H9 (cell line): ENCODE measurements at regions not wholly inside any gene's neighbourhood (a gene's known extent, or its start where the extent isn't known, plus 50 kb on each side); places are given as distances from the start of the nearest gene placed in this dataset.

Experiments used
- DNase-seq: peaks from one replicate; pipeline ENCODE4 v3.0.0-alpha.2; 2017
- H2AFZ ChIP-seq: one replicate; pipeline ENCODE4 v1.6.1; 2013; ENCODE audit warnings: mild to moderate bottlenecking, low read length, control low read depth, moderate library complexity
- H2AK5ac ChIP-seq: 2 replicates; pipeline ENCODE4 v1.6.1; 2013; ENCODE audit warnings: low read length, control low read depth, mixed read lengths; ENCODE audit not compliant: insufficient read length
- H2BK120ac ChIP-seq: one replicate; pipeline ENCODE4 v1.6.1; 2013; ENCODE audit warnings: low read depth, mild to moderate bottlenecking, low read length, control low read depth, inconsistent platforms; ENCODE audit not compliant: poor library complexity, severe bottlenecking
- H2BK12ac ChIP-seq: 2 replicates; pipeline ENCODE4 v1.6.1; 2013; ENCODE audit warnings: low read length, control low read depth, mixed read lengths, low read depth; ENCODE audit not compliant: insufficient read length
- H2BK15ac ChIP-seq: 2 replicates; pipeline ENCODE4 v1.6.1; 2013; ENCODE audit warnings: low read depth, low read length, control low read depth
- H2BK20ac ChIP-seq: one replicate; pipeline ENCODE4 v1.6.1; 2013; ENCODE audit warnings: low read depth, mild to moderate bottlenecking, low read length, control low read depth, inconsistent platforms; ENCODE audit not compliant: poor library complexity, severe bottlenecking
- H2BK5ac ChIP-seq: 2 replicates; pipeline ENCODE4 v1.6.1; 2013; ENCODE audit warnings: low read length, control low read depth, mixed read lengths; ENCODE audit not compliant: insufficient read length
- H3K14ac ChIP-seq: 2 replicates; pipeline ENCODE4 v1.6.1; 2013; ENCODE audit warnings: low read length, control low read depth; ENCODE audit not compliant: insufficient read depth
- H3K18ac ChIP-seq: 2 replicates; pipeline ENCODE4 v1.6.1; 2013; ENCODE audit warnings: low read depth, mild to moderate bottlenecking, mixed read lengths, low read length, control low read depth; ENCODE audit not compliant: insufficient read length
- H3K23ac ChIP-seq: 2 replicates; pipeline ENCODE4 v1.6.1; 2013; ENCODE audit warnings: low read length, control low read depth, mixed read lengths, low read depth; ENCODE audit not compliant: insufficient read length
- H3K23me2 ChIP-seq: 2 replicates; pipeline ENCODE4 v1.6.1; 2013; ENCODE audit warnings: low read depth, mild to moderate bottlenecking, mixed read lengths, low read length, control low read depth; ENCODE audit not compliant: insufficient read length, poor library complexity, severe bottlenecking
- H3K27ac ChIP-seq: 2 replicates; pipeline ENCODE4 v1.5.1; 2013; ENCODE audit warnings: low read length, control low read depth, mixed read lengths, low read depth; ENCODE audit not compliant: insufficient read length
- H3K27me3 ChIP-seq: 2 replicates; pipeline ENCODE4 v1.6.1; 2013; ENCODE audit warnings: low read length, control low read depth, inconsistent platforms; ENCODE audit not compliant: insufficient read depth
- H3K4ac ChIP-seq: 2 replicates; pipeline ENCODE4 v1.6.1; 2013; ENCODE audit warnings: low read depth, mild to moderate bottlenecking, control low read depth, inconsistent platforms, low read length, moderate library complexity
- H3K4me1 ChIP-seq: 2 replicates; pipeline ENCODE4 v1.6.1; 2013; ENCODE audit warnings: low read length, control low read depth, inconsistent platforms; ENCODE audit not compliant: insufficient read depth
- H3K4me2 ChIP-seq: 2 replicates; pipeline ENCODE4 v1.6.1; 2013; ENCODE audit warnings: low read length, control low read depth, mixed read lengths; ENCODE audit not compliant: insufficient read length, insufficient read depth
- H3K56ac ChIP-seq: 2 replicates; pipeline ENCODE4 v1.6.1; 2013; ENCODE audit warnings: low read depth, mild to moderate bottlenecking, mixed read lengths, low read length, control low read depth; ENCODE audit not compliant: insufficient read length
- H3K79me1 ChIP-seq: 2 replicates; pipeline ENCODE4 v1.6.1; 2013; ENCODE audit warnings: low read depth, mild to moderate bottlenecking, moderate library complexity, low read length, control low read depth, inconsistent platforms; ENCODE audit not compliant: insufficient read depth, poor library complexity, severe bottlenecking
- H3K79me2 ChIP-seq: 2 replicates; pipeline ENCODE4 v1.6.1; 2013; ENCODE audit warnings: low read length, control low read depth, inconsistent platforms; ENCODE audit not compliant: insufficient read depth
- H3K9ac ChIP-seq: 2 replicates; pipeline ENCODE4 v1.6.1; 2013; ENCODE audit warnings: low read length, control low read depth, mixed read lengths; ENCODE audit not compliant: insufficient read length; ENCODE audit errors: extremely low read depth
- H3K9me3 ChIP-seq: one replicate; pipeline ENCODE4 v1.6.1; 2013; ENCODE audit warnings: low read depth, low read length, inconsistent platforms; ENCODE audit not compliant: control insufficient read depth
- H3T11ph ChIP-seq: one replicate; pipeline ENCODE4 v1.6.1; 2013; ENCODE audit warnings: mild to moderate bottlenecking, low read length, control low read depth, inconsistent platforms
- H4K20me1 ChIP-seq: one replicate; pipeline ENCODE4 v1.6.1; 2013; ENCODE audit not compliant: control insufficient read depth, insufficient read length, insufficient read depth
- H4K5ac ChIP-seq: 2 replicates; pipeline ENCODE4 v1.6.1; 2013; ENCODE audit warnings: low read depth, mild to moderate bottlenecking, mixed read lengths, low read length, control low read depth; ENCODE audit not compliant: insufficient read length
- H4K8ac ChIP-seq: replicated peaks from 2 replicates; pipeline ENCODE4 v1.6.1; 2013; ENCODE audit warnings: low read length, control low read depth, mixed read lengths, low read depth; ENCODE audit not compliant: insufficient read length
- H4K91ac ChIP-seq: 2 replicates; pipeline ENCODE4 v1.6.1; 2013; ENCODE audit warnings: low read depth, mild to moderate bottlenecking, moderate library complexity, mixed read lengths, low read length, control low read depth; ENCODE audit not compliant: insufficient read length
- H3K27ac Mint-ChIP-seq, 3 experiments: 2 replicates in 2 of 3; 3 replicates in 1 of 3; pipeline ENCODE4 v1.8.0; 2020 to 2021; ENCODE audit warnings: mixed read lengths in 3 of 3, mild to moderate bottlenecking in 1 of 3, moderate library complexity in 1 of 3
- H3K27me3 Mint-ChIP-seq: 2 replicates; pipeline ENCODE4 v1.8.0; 2021; ENCODE audit warnings: low read depth, mild to moderate bottlenecking, moderate library complexity, mixed read lengths
- H3K36me3 Mint-ChIP-seq, 3 experiments: 2 replicates in 2 of 3; 3 replicates in 1 of 3; pipeline ENCODE4 v1.8.0; 2020 to 2021; ENCODE audit warnings: low read depth in 3 of 3, mixed read lengths in 3 of 3; ENCODE audit not compliant: insufficient read depth in 1 of 3
- H3K4me1 Mint-ChIP-seq, 2 experiments: 2 replicates each; pipeline ENCODE4 v1.8.0; 2020; ENCODE audit warnings: mixed read lengths in 2 of 2
- H3K4me3 Mint-ChIP-seq, 2 experiments: 2 replicates in 1 of 2; 3 replicates in 1 of 2; pipeline ENCODE4 v1.8.0; 2020 to 2021; ENCODE audit warnings: mild to moderate bottlenecking in 2 of 2, mixed read lengths in 2 of 2, moderate library complexity in 1 of 2
- H3K9me3 Mint-ChIP-seq, 2 experiments: 2 replicates in 1 of 2; 3 replicates in 1 of 2; pipeline ENCODE4 v1.8.0; 2020; ENCODE audit warnings: mild to moderate bottlenecking in 2 of 2, mixed read lengths in 2 of 2, moderate library complexity in 1 of 2
- WGBS: extraction: QIAGEN DNeasy Blood & Tissue Kit; methylation state at CpG from one replicate; pipeline ENCODE4 v1.1.7; 2013; ENCODE audit warnings: missing lambda C conversion rate, low lambda C conversion rate, mixed read lengths; ENCODE audit not compliant: insufficient read length; ENCODE audit errors: extremely low coverage; 5-methylcytosine and 5-hydroxymethylcytosine counted together
- TF ChIP-seq, protein P1 (sequence below): fragments of 200-600 bp; sonication (generic); conservative IDR thresholded peaks from 3 replicates; pipeline ENCODE4 v1.8.0; 2021; ENCODE audit warnings: antibody characterized with exemption, mild to moderate bottlenecking

DNA sequence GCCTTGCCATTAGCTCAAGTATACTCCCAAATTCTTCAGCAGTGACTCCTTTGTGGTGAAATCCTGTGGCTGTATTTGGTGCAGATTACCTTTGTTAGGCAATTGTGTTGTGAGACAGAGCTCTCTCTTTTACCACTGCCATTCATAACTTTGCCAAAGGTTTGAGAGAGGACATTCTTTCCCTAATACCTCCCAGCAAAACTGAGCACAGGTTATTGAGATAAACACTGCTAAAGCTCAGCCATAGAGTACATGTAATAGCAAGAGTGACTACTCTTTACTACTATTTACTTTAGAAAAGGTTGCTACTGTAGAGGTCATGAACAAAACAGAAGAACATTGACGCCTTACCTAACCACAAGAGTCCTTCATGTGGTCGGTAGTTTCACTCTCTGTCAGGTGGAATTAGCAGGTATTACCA, 514.0 kb upstream of the ADAMTS5 start:
- no peaks in the 10 kb centered on the region for H3K27me3 ChIP-seq
- DNase-seq: no peak
- H3K79me2 ChIP-seq: no peaks in the 10 kb centered on the region
- H4K8ac ChIP-seq: no peak overlapping the region
- H3K9ac ChIP-seq: no peak overlapping the region
- Mint-ChIP-seq H3K36me3 (peaks cover 0 to 4% (median 2%) of the 10 kb centered on the region in 3 experiments; a peak in 2 of 7 replicates), H3K27ac (no peak overlapping the region), H3K4me1 (peaks cover 0 to 8% of the 10 kb centered on the region in 2 experiments; a peak in 1 of 4 replicates), H3K4me3 (no peak overlapping the region), H3K9me3 (peaks cover 2 to 20% of the 10 kb centered on the region in 2 experiments; a peak in 4 of 5 replicates), H3K27me3 (no peaks in the 10 kb centered on the region)
- TF ChIP-seq, protein P1, sequence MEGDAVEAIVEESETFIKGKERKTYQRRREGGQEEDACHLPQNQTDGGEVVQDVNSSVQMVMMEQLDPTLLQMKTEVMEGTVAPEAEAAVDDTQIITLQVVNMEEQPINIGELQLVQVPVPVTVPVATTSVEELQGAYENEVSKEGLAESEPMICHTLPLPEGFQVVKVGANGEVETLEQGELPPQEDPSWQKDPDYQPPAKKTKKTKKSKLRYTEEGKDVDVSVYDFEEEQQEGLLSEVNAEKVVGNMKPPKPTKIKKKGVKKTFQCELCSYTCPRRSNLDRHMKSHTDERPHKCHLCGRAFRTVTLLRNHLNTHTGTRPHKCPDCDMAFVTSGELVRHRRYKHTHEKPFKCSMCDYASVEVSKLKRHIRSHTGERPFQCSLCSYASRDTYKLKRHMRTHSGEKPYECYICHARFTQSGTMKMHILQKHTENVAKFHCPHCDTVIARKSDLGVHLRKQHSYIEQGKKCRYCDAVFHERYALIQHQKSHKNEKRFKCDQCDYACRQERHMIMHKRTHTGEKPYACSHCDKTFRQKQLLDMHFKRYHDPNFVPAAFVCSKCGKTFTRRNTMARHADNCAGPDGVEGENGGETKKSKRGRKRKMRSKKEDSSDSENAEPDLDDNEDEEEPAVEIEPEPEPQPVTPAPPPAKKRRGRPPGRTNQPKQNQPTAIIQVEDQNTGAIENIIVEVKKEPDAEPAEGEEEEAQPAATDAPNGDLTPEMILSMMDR: no peak
- no peaks in the 10 kb centered on the region for H3K23me2 ChIP-seq
- H2BK12ac ChIP-seq: no peak overlapping the region
- H2BK120ac ChIP-seq: no peak overlapping the region
- no peak overlapping the region for H3K14ac ChIP-seq
- H3K56ac ChIP-seq: no peak overlapping the region
- no peak overlapping the region for H2BK5ac ChIP-seq
- no peaks in the 10 kb centered on the region for H4K20me1 ChIP-seq
- no peak overlapping the region for H2BK15ac ChIP-seq
- no peak overlapping the region for H2AFZ ChIP-seq
- H3T11ph ChIP-seq: no peak overlapping the region
- H3K23ac ChIP-seq: no peak overlapping the region
- H3K18ac ChIP-seq: no peak overlapping the region
- no peak overlapping the region for H3K4me2 ChIP-seq
- H3K4ac ChIP-seq: no peak overlapping the region
- H4K5ac ChIP-seq: no peak overlapping the region
- no peak overlapping the region for H2AK5ac ChIP-seq
- no CpG with 5 or more reads among the region's 2 CpGs for WGBS
- H4K91ac ChIP-seq: no peak overlapping the region
- no peaks in the 10 kb centered on the region for H3K79me1 ChIP-seq
- H3K9me3 ChIP-seq: no peaks in the 10 kb centered on the region
- H3K27ac ChIP-seq: no peak overlapping the region
- H3K4me1 ChIP-seq: no peaks in the 10 kb centered on the region; the same call in 1 of the 2 replicates
- no peak overlapping the region for H2BK20ac ChIP-seq
